ENCODE measurements at regions not wholly inside any gene's neighbourhood (a gene's known extent, or its start where the extent isn't known, plus 50 kb on each side); places are given as distances from the start of the nearest gene placed in this dataset.

- TF ChIP-seq ZBTB11 (tag by site-specific recombination; conservative IDR thresholded peaks at IDR 0.05; ENCODE audit: low read depth): no peak
- TF ChIP-seq ZNF610 (tag by site-specific recombination; IDR thresholded peaks at IDR 0.05; ENCODE audit: borderline replicate concordance): no peak
- no peak for TF ChIP-seq ZNF274 (IDR thresholded peaks at IDR 0.05; ENCODE audit: low read length)
- no peak for TF ChIP-seq ZNF274 (tag by site-specific recombination; IDR thresholded peaks at IDR 0.05; ENCODE audit: borderline replicate concordance)
- no peak for TF ChIP-seq ZFP37 (tag by site-specific recombination; IDR thresholded peaks at IDR 0.05)
- no peak for TF ChIP-seq REST (tag by site-specific recombination; IDR thresholded peaks at IDR 0.05)
- no peak for TF ChIP-seq ZBTB20 (tag by site-specific recombination; IDR thresholded peaks at IDR 0.05)
Measured at GRCh38 chr1:244173769-244174168, 122.7 kb downstream of the ZBTB18 start.
